NCI-H2107 (cell line): ENCODE measurements at regions not wholly inside any gene's neighbourhood (a gene's known extent, or its start where the extent isn't known, plus 50 kb on each side); places are given as distances from the start of the nearest gene placed in this dataset.
A peak's percentile ranks its signal among the peaks of the same experiment; 100 is the strongest.

Experiments
- DNase-seq: peaks from one replicate; lab custom pipeline; 2025; lab: John Stamatoyannopoulos, UW

DNA sequence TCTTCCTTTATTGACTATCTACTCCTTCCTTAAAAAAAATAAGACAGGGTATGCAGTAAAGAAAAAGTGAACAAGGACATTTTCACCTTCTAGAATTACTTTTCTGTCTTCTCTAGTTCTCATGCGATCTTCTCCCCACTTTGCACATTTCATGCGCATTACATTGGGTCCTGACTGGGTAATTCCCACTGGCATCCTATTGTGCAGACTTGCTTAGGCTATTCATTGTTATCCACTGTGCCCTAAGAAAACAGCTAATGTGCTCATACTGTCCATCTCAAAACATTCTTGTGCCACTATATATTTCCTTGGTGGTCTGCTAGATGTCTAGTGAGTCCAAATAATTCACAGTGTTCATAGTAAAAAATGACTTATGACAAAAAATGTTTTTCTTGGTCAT is 447.4 kb upstream of the ROBO1 start:
- no peak for DNase-seq

DNA sequence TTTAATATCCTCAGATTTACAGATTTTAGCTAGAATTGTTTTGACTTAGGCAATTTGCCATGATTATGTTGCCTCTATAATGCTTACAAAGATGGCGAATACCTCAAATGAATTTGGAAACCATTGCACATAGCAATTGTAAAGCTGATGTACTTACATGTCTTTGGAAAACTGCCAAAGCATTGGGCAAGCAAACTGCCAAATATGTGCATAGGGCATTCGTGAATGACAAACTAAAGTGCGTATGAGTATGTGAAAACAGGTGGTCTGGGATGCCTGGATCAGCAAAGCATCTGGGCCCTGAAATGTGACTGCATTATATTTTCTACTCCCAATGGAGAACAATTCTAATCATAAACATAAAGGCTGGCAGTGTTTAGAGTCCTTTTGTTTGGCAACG is 445.3 kb upstream of the ROBO1 start:
- DNase-seq: peak; percentile 63

DNA sequence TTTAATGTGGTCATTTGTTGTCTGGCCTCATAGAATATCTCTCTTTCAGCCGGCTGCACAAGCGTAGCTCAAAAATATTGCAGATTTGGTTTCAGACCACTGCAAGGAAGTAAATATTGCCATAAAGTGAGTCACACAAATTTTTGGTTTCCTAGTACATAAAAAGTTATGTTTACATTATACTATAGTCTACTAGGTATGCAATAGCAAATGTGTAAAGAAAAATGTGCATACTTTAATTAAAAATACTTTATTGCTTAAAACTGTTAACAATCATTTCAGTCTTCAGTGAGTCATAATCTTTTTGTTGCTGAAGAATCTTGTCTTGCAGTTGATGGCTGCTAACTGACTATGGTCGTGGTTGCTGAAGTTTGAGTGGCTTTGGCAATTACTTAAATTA is 425.1 kb upstream of the ROBO1 start:
- DNase-seq: no peak

DNA sequence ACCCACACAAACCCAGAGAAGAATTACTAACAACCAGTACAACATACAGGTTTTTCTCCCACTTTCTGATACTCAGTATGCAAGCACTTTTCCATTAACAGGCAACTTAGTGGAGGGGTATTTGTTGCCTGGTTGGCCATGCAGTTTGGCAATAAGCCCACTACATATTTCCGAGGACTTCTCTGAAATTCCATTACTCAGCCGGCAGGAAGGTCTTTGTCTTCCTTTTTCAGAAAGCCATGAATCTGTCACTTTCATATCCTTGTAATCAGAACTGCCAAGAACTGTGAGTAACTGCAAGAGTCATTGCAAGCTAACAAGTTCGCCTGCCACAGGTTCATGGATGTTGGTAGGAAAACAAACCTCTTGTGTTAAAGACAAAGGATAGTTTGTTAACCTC is 422.3 kb upstream of the ROBO1 start:
- no peak for DNase-seq

DNA sequence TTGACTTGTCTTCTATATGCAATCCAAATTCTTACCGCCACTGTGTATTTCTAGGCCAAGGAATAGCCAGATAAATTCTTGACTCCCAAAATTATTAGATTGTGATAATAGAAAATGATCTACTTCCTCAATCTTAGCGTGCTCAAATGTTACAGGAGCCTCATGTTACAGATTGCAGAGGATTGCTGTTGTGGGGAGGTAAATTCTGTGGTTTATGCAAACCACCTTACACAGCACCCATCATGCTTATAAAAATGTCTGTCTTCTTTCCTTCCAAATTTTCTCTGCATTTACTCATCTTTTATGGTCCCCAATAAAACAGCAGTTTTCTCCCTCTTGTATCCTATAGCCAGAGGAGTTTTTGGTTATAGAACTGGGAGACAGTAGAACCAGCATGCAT is 420.2 kb upstream of the ROBO1 start:
- DNase-seq: no peak

DNA sequence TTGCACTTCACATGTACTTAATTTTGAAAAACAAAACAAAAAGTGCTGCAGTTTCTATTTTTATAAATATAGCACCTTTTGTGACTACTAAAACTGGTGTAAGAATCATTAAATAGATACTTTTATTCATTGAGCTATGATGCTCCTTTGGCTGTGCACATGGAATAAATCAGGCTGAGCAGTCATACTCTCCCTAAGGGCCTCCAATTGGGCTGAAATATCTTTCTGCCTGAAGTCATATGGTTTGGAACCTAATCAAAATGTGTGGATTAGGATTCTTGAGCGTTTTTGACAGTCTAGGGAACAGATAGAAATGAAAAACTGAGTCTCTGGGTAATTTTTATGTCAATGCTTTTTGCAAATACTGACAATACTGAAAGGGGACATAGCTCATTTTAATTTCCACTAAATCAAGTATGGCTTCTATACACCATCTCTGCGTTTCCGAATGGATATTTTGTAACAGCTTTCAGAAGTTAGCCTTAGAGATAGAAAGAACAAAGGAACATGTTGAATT is 392.2 kb upstream of the ROBO1 start:
- no peak for DNase-seq

DNA sequence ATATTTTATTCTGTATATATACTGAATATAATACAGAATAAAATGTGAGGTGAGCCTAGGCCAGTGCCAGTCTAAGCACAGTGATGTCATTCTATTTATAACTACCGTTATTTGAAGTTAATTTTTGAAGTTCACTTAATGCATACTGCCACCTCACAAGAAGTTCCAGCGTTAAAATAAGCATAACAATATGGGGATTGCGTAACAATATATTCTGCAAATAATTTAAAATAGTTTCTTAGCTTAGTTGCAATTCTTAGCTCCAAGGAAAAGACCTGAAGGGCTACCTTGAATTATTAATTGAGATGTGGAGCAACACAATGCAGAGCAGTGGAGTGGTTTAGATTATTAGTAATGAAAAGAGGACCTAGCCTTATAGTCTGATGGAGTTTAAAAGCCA is 390.5 kb upstream of the ROBO1 start:
- no peak for DNase-seq

DNA sequence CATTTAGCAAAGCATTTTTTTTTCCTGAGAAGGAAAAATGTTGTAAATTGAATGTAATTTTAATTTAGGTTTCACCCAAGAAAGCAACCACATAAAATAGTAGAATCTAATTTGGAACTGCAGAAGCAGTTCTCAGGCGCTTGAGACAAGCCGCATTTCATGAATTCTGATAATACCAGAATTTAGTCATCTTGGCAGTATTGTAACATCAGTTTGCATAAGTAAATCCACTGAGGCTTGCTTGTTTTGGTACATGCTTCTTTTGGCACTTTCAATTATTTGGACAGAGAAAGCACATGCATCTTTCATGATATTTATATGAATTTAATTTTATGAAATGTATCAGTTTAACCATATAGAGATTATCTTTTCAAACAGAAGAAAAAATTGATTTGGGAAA is 389.7 kb upstream of the ROBO1 start:
- DNase-seq: no peak

DNA sequence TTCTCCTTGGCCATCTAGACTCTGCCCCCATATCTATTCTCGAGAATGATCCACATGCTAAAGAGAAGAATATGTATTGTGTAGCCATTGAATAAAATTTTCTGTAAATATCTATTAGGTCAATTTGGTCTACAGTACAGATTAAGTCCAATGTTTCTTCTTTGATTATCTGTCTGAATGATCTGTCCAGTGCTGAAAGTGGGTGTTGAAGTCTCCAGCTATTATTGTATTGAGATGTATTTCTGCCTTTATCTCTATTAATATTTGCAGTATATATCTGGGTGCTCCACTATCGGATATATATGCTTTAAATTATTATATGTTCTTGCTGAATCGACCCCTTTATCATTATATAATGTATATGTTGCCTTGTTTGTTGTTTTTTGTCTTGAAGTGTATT is 384.9 kb upstream of the ROBO1 start:
- no peak for DNase-seq

DNA sequence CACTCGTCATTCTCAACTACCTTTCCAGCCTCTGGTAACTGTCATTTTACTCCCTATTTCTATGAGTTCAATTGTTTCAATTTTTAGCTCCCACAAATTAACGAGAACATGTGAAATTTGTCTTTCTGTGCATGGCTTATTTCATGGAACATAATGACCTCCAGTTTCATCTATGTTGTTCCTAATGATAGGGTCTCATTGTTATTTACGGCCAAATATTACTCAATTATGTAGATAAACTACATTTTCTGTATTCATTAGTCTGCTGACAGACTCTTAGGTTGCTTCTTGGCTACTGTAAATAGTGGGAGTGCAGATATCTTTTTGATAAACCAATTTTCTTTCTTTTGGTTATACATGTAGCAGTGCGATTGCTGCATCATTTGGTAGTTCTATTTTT is 374.9 kb upstream of the ROBO1 start:
- DNase-seq: no peak

DNA sequence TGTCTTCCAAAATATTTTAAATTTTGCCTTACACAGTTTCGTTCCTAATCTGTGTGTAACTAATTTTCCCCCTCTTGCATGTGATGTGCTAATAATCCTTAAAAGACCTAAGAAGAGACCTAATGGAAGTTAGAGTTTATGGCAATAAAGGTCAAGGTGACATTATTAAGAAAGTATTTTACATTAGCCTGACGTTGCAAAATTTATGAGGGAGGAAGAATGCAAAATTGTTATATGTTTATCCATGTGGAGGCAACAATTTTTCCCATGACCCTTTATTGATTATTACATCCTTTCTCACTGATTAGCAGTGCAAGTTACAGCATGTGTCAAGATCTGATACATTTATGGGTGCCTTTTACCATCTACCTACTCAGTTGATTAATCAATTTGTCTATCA is 373.8 kb upstream of the ROBO1 start:
- DNase-seq: no peak

DNA sequence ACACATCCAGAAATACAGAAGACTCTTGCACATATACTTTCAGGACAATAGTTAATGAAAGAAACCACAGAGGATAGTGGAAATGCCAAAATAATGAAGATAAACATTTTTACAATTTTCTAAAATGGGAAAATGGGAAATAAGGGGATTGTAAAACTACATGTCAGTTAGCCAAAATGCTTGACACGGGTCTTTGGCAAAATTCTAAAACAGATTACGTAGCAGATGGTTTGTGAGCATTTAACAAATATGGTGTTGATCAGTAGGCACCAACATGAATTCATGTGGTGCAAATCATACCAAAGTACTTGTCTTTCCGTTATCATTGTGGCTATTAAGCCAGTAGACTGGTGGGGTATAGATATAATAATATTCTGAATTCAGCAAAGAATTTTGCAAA is 348.5 kb upstream of the ROBO1 start:
- DNase-seq: no peak

DNA sequence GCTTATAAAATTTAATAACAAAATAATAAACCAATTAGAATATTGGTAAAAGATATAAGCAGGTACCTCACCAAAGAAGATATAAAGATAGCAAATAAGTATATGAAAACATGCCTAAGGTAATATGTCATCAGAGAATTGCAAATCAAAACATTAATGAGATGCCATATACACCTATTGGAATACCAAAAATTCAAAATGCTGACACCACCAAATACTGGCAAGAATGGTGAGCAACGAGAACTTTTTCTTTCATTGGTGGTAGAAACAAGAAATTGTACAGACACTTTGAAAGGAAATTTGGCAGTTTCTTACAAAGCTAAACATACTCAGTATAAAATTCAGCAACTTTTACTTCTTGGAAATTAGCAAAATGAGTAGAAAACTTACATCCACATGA is 346.9 kb upstream of the ROBO1 start:
- DNase-seq: no peak

DNA sequence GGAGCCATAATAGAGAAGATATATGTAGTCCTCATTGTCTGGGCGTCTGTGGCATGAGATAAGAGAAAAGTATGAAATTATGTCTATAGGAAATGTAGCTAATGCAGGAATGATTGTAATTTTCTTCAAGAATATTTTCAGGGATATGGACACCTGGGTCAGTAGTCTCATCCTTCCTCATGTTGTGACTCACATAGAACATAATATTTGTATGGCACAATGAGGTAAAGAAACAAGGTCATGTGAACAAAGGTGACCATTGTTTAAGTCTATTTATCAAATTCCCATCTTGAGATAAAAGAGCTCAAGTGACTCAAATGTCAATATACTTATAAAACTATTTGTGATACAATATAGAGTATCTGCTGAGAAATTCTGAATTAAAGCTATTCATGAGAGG is 345.5 kb upstream of the ROBO1 start:
- no peak for DNase-seq

DNA sequence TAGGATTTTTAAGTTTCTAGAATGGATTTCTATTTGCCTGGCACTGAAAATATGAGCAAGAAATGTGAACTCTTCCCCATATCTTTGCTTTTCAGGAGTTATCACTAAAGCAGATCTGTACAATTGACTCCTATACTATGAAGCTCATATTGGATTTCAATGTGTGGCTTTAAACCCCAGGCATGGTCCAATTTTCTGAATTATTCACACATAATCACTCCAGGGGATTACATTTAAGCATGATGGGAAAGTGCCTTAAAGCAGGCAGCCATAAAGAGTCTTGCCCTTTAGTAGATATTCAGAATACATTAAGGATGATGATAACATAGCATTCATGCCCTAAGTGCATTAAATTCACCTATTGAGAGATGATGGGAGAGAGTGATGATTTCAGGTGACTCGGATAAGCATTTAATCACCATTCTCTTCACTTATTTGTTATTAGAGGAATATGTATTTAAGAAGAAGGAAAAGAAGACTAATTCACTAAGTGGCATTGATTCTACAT is 331.8 kb upstream of the ROBO1 start:
- DNase-seq: no peak

DNA sequence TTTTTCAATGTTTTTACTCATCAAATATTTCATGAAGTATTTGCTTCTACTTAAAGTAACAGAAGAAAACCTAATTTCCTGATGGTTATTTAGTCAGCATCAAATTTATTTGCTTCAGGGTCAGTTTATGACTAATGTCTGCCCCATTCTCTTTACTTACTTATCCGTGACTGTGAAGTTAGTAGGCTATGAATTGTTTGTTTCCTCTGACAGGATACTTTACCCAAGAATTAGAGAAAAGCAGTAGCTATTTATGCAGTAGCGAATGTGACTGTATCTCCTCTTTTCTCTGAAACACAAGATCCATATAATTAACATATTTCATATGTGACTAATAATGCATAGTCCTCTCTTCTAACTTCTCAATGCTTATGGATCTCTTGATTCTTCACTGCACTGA is 329.9 kb upstream of the ROBO1 start:
- no peak for DNase-seq

DNA sequence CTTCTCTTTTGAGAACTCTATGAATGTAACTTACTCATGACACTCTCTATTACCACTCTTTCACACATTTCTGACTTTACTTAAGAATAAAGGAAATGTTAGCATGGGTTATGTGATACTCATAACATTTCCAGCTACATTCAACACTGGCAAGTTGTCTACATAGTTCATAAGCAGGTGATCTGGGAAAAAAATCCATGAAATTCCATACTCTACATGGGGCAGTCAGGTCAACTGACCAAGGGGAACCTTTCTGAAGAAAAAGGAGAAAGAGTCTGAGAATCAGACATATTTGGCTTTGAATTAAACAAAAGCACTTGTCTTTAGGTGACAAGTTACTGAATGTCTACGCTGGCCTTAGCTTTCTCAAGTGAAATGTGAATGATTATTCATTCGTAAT is 329.1 kb upstream of the ROBO1 start:
- DNase-seq: no peak

DNA sequence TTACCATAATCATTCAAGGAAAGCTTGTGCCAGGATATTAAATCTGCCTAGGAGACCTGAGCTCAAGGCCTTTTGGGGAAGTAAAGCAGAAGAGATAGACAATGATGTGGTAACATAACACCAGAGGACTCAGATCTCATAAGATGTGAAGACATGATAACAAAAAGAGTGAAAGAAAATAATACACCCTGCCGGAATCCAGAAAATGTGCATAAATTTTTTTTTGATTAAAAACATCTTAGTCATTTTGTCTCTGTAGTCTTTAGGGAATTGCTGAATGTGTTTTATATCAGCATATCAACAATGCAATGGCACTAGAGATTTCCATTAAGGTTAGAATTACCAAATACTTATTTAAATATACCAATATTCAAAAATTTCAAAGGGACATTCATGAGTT is 326.8 kb upstream of the ROBO1 start:
- DNase-seq: no peak

DNA sequence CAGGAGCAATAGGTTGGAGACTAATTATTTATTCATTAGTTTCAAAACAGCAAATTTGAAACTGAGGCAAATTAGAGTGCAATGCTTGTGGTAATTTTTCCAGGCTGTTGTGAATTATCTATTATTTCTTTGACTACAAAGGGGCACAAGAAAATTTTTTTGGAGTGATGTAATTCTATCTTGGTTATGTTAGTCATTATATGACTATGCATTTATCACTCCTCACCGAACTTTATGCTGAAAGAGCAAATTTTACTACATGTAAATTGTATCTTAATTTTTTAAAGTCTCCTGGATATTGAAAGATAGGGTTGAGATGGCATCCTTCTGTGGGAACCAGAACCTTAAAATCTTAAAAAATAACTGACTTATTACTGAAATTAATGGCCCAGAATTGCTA is 320.0 kb upstream of the ROBO1 start:
- DNase-seq: no peak

DNA sequence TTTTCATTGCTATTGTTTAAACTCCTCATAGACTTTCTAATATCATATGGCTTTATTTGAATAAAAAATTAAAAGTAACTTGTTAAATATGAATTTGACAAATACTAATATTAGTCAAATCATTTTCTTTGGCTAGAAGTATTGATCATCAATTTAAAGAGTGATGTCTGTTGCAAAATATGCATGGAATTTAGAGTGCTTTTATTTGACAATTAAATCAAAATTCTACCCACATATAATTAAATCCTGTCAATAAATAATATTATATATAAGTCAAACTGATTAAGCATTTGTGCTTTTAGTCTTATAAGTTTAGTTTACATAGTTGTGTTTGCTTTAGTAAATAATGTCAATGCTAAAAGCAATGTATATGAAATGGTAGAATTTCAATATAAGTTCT is 318.6 kb upstream of the ROBO1 start:
- DNase-seq: no peak

DNA sequence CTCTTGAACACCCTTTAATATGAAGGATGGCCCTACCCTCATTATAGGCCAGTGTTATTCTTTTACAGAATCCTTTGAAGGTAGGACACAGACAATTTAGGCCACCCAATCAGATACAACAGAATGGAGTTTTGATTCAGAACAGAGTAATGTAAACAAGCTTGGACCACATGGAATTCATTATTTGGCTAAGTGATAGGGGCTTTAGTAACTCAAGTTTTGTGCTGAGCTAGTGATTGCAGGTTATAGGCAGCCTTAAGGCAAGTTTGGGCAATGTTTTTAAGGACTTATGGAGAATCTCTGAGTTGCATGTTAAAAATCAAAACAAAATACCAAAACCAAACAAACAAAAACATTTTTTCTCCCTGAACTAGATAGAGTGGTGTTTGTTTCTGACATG is 312.1 kb upstream of the ROBO1 start:
- no peak for DNase-seq

DNA sequence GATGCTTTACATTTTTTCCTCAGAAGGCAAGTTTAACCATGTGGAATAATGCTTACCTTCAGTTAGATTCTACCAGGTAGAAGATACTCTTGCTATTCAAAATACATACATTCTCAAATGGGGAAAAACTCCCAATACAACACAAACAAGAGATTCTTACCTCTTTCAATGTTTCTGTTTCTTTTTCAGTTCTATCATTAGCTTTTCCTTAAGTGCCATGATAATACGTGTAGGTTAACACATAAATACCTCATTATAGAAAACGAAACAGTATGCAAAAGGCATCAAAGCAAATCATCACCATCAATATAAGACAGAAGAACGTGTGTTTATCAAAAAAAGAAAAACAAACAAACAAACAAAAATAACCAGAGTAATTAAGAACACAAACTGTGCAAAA is 300.7 kb upstream of the ROBO1 start:
- DNase-seq: no peak

DNA sequence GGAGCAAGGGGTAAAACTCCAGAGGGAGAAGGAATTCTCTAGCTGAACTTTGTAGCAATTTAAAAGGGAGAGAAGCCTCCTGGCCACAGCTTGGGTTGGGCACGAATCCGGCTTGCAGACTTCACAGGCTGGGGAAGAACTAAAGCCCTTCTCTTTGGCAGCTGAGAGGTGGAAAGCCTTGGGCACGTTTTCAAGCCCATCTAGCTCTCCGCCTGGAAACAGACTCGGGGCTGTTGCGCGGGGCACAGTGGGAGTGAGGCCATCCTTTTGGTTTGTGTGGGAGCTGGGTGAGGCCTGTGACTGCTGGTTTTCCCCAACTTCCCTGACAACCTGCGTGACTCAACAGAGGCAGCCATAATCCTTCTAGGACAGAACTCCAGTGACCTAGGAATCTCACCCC is 295.7 kb upstream of the ROBO1 start:
- DNase-seq: no peak

DNA sequence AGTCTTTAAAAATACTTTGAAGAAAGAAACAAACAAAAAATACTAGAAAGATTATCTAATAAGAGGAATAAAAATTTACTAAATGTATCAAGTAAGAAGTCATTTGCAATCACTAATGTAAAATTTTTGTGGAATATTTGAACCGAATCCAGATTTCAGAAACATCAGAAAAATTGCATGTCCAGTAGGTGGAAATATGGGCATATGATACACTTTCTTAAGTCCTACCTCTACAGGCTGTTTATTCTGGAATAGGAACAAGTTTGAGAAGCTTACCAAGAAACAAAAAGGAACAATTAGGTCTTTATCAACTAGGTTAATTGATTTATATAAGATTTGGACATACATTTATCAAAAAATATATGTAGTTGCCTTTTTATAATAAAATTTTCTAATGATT is 292.9 kb upstream of the ROBO1 start:
- DNase-seq: no peak

DNA sequence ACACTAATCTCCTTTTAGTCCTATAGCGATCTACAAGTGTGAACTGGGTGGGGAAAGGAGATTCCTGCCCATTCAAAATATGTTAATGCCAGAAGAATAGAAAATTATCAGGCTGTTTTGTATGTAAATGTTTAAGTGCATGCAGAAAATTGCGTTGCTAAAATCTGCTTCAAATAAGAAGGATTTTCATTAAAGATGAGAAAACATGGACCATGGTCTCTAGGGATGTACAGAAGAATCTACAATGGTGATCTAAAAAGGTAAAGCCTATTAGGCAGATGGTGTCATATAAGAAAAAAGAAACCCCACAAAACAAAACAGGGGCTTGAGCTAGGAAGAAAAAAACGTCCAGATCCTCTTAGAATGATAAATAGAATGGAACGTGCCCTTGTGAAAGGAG is 287.5 kb upstream of the ROBO1 start:
- no peak for DNase-seq
